HG03108 (cell line): ENCODE measurements at regions not wholly inside any gene's neighbourhood (a gene's known extent, or its start where the extent isn't known, plus 50 kb on each side); places are given as distances from the start of the nearest gene placed in this dataset.
"Not testable (repeated sequence)": the region's sequence is repeated elsewhere in the genome, so short reads cannot be mapped to it uniquely, and the experiment has no call there.

ENCODE experiments used
- ATAC-seq: cut with Tn5 transposase; IDR thresholded peaks from one replicate; pipeline ENCODE4 v1.9.1; 2021; ENCODE audit warnings: moderate library complexity; ENCODE audit not compliant: unreplicated experiment

DNA sequence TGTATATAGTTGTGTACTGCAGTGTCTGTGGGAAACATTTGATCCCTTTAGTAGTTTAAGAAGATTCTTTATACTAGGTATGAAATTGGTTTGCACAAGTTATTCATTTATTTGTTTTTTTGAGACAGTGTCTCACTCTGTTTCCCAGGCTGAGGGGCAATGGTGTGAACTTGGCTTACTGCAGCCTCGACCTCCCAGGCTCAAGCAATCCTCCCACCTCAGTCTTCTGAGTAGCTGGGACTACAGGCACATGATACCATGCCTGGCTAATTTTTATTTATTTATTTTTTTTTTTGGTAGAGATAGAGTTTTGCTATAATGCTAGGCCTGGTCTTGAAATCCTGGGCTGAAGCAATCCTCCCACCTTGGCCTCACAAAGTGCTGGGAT lies 209.4 kb downstream of the RASSF9 start:
- no peak for ATAC-seq

DNA sequence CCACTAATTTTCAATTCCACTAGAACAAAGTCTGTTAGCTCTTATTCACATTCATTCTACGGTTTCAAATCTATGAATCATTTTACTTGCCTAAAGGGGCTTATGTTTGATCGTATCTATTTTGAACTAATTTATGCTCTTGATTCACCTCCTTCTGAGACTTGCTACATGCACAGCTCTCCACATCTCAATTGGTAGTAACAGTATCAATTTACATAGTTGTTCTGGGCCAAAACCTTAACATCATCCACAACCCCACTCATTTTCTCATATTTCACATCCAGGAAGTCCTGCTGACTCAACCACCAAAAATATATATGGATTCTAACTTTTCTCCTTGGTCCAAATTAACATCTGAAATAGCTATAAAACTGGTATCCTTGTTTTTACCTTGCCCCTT lies 208.6 kb downstream of the RASSF9 start:
- ATAC-seq, result no peak

DNA sequence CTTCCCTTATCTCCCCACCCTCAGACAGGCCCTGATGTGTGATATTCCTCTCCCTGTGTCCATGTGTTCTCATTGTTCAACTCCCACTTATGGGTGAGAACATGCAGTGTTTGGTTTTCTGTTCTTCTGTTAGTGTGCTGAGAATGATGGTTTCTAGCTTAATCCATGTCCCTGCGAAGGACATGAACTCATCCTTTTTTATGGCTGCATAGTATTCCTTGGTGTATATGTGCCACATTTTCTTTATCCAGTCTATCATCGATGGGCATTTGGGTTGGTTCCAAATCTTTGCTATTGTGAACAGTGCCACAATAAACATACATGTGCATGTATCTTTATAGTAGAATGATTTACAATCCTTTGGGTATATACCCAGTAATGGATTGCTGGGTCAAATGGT lies 207.6 kb downstream of the RASSF9 start:
- not testable (repeated sequence) for ATAC-seq

DNA sequence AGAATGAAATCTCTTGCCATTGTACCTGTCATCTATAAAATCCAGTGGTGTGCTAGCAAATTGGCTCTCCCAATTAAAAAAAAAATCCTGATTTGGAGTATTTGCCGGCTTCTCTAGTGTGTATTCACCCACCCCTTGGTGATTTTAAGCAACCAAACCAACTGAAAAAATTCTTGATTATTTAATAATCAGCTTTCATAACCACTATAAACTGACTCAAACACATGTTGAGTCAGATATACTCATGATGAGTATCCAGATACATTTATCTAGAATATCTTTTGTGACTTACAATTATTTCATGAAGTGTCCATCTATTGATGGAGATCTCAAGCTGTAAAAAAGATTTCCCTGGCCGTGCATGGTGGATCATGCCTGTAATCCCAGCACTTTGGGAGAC lies 205.4 kb downstream of the RASSF9 start:
- no peak for ATAC-seq

DNA sequence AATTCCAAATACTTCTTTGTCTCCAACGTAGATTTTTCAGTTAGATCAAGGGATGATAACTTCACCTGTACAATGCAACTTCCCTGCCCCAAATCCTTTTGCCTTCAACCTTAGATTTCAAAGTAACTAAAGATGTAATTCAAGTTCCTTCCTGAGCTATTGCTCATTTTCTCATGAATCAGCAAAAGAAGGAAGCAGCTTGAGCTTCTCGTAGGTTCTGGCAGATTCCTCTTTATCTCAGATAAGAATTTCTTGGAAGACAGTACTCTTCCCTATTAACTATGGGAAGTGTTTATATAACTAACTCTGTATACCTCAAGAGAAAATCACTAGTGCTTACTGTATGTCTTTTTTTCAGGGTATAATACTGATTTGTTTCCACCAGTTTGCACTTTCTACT lies 203.8 kb downstream of the RASSF9 start:
- no peak for ATAC-seq

DNA sequence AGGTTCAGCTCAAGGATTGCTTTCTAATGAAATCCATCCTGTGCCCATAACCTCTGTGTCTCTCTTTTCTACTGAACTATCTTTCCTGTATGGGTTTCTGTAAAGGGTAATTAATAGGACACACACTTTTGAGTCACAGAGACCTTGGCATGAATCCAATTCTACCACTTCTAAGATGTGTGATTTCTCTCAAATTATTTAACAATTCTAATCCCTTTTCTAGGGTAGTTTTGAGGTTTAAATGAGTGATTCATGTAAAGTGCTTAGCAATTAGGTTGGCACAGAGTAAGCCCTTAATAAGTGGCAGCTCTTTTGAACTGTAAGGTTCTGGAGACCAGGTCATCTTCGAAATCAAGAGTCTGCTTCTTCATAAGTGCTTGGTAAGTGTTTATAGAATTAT lies 202.7 kb downstream of the RASSF9 start:
- ATAC-seq, result no peak

DNA sequence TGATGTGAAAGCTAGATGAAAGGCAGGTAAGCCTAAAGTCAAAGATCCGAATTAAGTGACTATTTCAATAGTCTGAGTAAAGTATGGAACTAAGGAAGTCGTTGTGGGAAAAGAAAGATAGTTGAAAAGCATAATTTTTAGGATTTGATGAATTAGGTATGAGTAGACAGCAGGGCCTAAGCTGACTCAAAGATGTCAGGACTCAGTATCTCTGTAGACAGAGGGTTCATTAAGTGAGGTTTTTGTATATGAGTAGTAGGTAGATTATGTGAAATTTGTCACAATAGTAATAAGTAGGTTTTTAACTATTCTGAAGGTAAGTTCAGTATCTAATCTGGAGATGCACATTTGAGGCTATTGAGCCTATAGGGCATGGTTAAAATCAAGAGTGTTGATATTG lies 196.4 kb downstream of the RASSF9 start:
- no peak for ATAC-seq

DNA sequence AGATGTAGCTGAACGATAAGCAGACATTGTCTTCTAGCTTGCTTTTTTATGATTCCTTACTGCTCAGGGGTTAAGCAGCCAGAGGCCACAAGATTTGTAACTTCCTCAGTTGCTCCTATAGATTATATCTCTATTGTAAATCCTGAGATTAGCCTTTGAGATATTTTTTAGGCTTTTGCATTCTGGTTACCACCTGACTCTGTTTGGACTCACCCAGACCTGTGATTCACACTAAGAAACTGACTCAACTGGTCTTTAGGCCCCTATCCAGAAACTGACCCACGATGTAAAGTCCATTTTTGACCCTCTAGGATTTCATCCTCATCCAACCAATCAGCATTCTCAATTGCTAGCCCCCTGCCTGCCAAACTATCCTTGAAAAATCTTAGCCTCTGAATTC lies 194.4 kb downstream of the RASSF9 start:
- no peak for ATAC-seq

DNA sequence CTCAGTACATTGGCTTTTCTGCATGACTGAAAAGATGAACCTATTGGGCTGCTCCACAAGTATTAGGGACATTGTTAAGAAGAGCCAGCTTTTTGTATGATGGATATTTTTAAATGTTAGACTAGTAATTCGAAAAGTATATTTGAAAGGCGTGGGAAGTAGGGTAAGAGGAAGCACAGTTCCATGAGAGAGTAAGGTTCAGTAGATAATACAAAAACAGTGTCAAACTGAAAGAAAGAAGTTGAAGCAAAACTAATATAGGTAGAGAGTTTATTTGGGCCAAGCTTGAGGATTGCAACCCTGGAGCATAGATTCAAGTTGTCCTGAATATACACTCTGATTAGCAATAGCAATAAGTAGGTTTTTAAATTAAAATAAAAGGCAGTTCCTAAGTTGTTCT lies 193.9 kb downstream of the RASSF9 start:
- ATAC-seq, result no peak

DNA sequence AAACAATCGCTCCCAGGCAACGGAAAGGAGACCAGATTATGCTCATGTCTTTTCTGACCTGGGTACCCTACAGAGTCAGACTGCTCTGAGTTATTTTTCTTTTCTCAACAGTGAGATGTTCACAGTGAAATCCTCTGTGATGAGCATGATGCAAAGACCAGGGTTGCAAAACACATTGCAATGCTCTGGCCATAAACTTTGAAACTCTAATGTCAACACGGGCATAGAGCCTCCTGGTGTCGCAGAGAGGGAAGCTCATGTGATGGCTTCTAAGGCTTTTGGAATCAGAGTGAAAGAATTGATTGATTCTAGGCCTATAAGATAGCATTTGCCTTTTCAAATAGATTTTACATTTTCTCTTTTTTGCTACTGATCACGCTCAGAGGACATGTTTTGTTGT lies 193.4 kb downstream of the RASSF9 start:
- no peak for ATAC-seq

DNA sequence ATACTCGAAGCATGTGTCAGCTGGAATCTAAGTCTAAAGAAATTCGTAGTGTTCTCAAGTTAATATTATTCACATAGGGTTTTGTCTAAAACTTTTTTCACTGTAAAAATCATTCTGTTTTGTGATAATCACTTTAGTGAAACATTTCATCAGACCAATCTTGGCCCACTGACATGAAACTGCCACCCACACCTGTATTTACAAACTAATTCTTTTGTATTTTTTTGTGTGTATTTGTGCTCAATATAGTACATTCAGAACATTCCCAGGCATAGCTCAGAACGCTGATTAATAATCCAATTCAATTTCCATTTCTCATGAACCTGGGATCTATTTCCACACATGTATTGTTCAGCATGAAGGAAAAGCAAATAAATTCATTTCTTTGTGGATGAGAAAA lies 191.7 kb downstream of the RASSF9 start:
- ATAC-seq, result no peak

DNA sequence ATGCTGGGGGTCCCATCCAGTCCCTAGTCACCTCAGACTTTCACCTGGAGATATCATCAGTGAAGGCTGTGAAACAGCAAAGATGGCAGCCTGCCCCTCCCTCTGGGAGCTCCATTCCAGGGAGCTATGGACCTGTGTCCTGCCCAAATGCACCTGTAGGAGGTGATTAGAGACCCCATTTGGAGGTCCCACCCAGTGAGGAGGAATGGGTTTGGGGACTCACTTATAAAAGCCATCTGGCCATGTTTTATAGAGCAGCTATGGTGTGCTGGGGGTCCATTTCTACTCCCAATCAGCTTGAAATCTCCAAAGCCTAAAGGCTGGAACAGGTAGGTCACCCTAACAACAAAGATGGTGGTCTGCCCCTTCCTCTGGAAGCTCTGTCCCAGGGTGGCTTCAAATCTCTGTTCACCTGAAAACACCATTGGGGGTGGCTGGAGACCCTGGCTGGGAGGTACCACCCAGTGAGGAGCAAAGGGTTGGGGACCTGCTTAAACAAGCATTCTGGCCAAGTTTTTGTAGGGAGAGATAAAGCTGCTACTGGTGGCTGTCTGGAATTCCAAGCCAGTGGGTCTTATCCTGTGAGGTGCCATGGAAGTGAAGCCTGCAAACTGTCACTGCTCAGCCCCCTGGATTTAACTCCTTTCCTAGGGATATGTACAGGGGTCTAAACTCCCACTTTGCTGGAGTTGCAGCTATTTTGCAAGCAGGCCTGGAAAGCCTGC lies 182.3 kb downstream of the RASSF9 start:
- no peak for ATAC-seq

DNA sequence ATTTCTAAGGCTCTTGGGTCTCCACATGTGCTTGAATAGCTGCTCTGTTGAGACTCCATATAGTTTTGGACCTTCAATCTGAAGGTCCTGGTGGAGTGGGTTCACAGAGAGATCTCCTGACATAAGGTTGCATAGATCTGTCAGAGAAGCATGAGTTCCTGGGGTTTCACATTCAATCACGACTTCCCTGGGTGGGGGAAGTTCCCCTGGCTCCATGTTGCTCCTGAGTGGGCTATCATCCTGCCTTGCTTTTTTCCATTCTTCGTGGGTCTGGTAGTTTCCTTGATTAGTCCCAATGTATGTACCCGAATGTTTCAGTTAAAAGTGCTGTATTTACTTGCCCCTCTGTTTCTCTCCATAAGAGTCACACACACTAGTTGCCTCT lies 181.8 kb downstream of the RASSF9 start:
- ATAC-seq, result no peak

DNA sequence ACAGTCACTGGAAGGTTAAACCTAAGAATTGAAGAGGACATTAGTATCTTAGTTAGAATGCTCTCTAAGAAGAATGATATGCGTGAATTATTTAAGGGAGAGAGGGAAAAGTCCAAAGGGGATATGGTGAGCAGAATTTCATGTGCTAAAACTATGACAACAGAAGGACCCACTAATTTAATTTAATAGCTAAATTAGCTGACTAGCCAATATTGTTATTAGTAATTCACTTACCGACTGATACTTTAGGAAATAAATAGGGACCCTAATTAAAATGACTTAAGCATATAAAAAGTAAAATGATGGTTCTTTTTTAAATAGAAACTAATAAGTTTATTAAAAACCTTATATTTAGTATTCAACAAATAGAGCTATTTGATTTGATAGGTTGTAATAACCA lies 179.6 kb downstream of the RASSF9 start:
- no peak for ATAC-seq

DNA sequence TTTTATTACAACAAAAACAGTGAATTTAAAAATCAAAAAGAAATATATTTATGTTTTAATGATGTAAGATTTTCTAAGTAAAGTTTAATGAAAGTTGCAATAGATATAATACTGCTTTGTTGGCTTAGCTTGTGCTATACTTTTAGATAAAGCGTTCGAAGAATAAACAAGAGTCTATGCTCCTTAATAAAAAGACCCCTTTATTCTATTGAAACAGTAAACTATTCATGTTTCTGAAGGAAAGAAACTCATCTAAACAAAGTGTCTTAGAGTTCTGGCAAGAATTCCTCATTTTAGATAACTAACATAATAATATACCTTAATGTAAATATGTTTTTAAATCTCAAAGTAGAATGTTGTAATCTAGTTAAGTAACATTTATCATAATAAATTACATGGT lies 179.0 kb downstream of the RASSF9 start:
- ATAC-seq, result no peak

DNA sequence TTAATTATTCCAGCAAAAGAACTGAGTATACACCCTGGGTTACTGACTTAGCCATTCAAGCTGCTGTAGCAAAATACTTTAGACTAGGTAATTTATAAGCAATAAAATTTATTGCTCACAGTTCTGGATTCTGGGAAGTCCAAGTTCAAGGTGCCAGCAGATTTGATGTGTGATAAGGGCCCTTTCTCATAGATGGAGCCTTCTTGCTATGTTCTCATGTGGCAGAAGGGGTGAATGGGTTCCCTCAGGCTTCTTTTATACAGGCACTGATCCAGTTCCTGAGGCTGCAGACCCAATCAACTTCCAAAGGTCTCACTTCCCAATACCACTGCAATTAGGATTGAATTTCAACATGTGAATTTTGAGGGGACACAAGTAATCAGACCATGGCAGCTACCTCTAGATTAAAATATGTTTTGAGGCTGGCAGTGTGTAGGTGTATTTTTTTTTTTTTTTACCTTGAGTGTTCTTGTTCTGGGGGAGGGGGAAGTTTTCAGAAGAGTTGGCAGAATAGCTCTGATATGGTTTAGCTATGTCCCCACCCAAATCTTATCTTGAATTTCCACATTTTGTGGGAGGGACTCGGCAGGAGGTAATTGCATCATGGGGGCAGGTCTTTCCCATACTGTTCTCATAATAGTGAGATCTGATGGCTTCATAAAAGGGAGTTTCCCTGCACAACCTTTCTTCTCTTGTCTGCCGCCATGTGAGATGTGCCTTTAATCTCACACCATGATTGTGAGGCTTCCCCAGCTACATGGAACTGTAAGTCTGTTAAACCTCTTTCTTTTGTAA lies 178.2 kb downstream of the RASSF9 start:
- no peak for ATAC-seq

DNA sequence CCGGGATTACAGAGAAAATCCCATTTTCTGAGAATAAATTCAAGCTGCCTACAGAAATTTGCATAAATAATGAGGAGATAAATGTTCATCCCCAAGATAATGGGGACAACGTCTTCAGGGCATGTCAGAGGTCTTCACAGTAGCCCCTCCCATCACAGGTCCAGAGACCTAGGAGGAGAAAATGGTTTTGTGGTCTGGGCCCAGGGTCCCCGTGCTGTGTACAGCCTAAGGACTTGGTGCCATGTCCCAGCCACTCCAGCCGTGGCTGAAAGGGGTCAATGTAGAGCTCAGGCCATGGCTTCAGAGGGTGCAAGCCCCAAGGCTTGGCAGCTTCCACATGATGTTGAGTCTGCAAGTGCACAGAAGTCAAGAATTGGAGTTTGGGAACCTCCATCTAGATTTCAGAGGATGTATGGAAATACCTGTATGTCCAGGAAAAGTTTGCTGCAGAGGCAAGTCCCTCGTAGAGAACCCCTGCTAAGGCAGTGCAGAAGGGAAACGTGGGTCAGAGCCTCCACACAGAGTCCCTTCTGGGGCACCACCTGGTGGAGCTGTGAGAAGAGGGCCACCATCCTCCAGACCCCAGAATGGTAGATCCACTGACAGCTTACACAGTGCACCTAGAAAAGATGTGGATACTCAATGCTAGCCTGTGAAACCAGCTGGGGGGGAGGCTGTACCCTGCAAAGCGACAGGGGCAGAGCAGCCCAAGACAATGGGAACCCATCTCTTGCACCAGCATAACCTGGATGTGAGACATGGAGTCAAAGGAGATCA lies 176.3 kb downstream of the RASSF9 start:
- ATAC-seq, result no peak

DNA sequence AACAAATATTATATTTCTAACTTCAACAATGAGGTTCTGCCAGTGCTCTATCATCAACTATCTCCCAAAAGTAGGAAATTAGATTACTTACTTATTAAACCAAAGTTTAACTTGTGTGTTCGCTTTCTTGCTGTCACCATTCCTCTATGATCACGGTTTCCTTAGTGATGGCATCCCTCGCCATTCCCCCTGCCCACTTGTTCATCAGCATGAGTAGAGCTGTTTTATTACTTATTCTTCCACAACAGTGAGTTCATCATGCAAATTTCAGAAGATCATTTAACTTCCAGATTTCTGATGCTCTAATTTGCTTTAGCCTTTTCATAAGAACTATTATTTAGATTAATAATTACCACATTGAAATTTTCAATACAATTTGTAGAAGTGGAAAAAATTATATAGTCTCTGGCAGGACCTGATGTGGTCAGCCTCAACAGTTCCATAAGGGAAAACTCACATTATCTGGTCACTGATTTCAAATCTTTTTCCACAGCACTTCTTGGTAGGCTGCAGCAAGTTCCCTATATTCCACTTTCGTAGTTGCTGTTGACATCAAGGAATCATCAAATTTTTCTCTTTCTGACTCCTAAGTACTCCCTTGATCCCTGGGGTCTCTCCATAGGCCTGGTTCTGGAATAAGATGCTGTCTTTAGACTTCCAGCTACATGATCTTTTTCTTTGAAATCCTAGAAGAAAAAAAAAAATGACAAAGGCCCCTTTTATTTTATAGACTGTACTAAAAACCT lies 174.6 kb downstream of the RASSF9 start:
- no peak for ATAC-seq

DNA sequence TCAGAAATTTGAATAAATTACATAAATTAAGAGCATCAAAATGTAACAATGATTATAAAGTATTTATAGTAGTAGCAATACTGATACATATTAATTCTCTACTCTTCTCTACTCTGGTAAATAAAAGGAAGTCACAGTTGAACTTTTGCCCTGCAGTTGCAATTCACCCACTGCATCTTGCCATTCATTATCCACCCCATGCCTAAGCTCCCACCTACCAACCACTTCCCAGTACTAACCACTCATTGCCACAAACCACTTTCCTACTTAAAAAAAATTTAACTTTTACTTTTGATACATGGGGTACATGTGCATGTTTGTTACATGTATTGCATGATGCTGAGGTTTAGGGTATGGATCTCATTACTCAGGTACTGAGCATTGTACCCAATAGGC lies 174.0 kb downstream of the RASSF9 start:
- no peak for ATAC-seq

DNA sequence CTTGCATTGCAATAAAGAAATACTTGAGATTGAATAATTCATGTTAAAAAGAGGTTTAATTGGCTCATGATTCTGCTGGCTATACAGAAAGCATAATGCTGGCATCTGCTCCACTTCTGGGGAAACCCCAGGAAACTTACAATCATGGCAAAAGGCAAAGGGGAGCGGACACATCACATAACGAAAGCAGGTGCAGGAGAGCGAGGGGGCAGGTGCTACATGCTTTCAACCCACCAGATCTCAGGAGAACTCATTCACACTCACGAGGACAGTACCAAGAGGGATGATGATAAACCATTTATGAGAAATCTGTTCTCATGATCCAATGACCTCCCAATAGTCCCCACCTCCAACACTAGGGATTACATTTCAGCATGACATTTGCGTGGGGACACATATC lies 172.6 kb downstream of the RASSF9 start:
- ATAC-seq, result no peak

DNA sequence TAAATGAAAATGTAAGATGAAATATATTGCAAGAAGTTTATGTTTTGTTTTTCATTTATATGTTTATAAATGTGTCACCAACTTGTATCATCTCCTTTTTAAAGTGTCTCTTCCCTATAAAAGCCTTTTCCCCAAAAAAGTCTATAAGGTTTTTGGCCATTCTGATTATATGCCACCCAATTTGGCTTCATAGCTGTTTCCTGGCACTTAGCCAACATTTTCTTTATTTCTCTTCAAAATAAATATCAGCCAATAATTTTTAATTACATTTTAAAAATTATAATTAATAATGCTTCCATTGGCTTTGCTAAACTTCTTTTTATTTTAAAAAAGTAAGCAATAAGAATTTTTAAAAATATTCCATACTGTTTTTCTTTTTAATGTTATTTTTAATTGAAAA lies 171.8 kb downstream of the RASSF9 start:
- ATAC-seq, result no peak
